GM21526 (cell line): ENCODE measurements at regions not wholly inside any gene's neighbourhood (a gene's known extent, or its start where the extent isn't known, plus 50 kb on each side); places are given as distances from the start of the nearest gene placed in this dataset.

Experiments
- ATAC-seq: cut with Tn5 transposase; IDR thresholded peaks from one replicate; pipeline ENCODE4 v1.9.1; 2021; ENCODE audit warnings: moderate library complexity; ENCODE audit not compliant: unreplicated experiment, low FRiP score

DNA sequence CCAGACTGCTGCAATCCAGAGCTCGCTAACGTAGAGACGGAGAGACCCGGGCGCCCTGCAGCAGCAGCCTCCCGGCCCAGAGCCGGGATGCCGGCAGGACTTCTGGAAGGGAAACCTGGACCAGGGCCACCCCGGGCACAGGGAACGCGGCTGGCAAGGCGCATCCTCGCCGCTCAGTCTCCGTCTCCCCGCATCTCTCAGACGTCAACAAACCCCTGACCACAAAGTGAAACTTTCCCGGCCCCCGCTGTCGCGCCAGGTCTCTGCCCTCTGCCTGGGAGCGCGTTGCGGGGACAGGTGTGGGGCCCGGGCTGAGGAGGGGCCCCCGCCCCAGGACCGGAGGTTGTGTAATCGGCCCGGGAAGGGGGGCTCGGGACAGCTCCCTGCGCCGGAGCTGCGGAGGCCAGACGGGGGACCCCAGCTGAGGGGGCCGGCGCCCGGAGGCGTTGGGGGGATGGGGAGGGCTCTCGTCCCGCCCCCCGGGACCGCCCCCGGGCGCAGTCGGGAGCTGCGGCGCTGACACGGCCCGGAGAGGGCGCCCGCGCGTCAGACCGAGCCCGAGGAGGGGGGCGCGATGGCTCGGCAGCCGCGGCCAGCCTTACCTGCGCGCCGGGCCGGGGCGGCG is 116.6 kb upstream of the HIVEP3 start:
- ATAC-seq: peak; percentile 69

DNA sequence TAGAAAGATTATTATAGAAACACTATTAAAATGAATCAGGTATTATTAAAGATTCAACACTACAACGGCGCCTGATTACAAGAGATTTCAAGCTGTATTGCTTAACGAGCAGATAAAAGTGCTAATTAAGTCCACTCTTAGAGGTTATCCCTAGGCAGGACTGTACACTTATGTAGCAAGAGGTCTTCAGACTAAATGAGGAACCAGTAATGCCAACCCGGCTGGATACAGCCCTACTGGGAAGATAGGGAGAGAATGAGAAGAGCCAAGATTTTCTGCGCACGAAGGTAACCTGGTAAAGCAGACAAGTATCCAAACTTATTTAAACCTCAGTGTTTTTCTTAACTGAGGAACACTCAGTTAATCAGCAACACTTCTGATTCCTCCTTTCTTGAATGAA is 115.7 kb upstream of the HIVEP3 start:
- ATAC-seq: no peak

DNA sequence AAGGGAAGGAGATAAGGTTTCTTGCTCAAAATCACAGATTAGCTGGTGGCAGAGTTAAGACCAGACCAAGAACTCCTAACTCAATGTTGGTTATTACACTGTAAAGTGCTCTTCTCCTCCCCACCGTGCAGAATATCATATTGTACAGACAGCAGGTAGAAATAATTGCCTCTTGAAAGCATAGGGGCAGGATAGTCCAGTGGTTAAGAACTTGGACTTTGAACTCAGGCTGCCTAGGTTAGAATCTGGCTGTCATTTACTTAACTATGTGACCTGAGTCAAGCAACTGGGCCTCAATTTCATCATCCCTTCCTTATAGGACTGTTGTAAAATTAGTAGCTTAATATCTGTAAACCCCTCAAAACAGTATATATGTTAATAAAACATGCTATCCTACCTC is 114.9 kb upstream of the HIVEP3 start:
- no peak for ATAC-seq

DNA sequence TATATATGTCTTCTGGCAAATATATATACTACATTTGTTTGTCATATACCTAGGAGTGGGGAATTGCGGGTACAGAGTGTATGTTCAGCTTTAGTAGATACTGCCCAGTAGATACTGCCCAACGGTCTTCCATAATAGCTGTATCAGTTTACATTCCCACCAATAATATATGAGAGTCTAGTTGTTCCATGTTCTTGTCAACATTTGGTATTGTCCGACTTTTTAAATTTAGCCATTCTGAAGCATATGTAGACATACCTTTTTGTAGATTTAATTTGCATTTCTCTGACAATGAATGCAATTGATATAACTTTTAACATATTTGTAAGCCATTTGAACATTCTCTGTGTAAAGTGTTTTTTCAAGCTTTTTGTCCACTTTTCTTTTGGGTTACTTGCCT is 99.0 kb upstream of the HIVEP3 start:
- no peak for ATAC-seq

- ATAC-seq: no peak
Measured at GRCh38 chr1:42017259-42017658, 98.5 kb upstream of the HIVEP3 start.

- ATAC-seq: no peak
Measured at GRCh38 chr1:42014823-42015222, 96.1 kb upstream of the HIVEP3 start.

GRCh38 chr1:42013881-42014470 is 95.3 kb upstream of the HIVEP3 start:
- ATAC-seq: no peak

DNA sequence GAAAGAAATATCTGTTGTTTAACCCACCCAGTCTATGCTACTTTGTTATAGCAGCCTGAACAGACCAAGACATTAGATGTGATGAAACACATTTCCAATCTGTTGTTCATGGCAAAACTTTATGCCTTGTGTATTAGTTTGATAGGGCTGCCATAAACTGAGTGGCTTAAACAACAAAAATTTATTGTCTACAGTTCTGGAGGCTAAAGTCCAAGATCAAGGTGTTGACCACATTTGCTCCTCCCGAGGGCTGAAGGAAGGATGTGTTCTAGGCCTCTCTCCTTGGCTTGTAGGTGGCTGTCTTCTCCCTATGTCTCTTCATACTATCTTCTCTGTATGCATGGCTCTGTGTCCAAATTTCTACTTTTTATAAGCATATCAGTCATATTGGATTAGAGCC is 94.1 kb upstream of the HIVEP3 start:
- no peak for ATAC-seq

DNA sequence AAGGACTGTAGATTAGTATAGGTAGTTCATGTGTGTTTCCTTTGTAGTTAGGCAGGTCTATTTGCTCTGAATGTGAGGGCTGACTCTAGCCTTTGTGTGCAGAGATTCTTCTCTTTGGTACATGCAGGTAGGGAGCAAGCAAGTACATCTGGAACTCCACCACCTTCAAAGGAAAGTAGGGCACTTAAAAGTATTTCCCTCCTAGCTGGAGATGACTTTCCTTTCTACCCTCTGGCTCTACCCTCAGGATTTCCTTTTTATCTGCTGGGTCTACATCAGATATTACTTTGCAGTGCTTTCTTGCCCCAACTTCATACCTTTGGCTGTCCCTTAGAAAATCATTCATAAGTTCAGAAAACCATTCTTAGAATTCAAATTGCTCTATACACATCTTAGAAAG is 91.7 kb upstream of the HIVEP3 start:
- ATAC-seq: no peak

GRCh38 chr1:42008264-42008663 is 89.5 kb upstream of the HIVEP3 start:
- no peak for ATAC-seq

DNA sequence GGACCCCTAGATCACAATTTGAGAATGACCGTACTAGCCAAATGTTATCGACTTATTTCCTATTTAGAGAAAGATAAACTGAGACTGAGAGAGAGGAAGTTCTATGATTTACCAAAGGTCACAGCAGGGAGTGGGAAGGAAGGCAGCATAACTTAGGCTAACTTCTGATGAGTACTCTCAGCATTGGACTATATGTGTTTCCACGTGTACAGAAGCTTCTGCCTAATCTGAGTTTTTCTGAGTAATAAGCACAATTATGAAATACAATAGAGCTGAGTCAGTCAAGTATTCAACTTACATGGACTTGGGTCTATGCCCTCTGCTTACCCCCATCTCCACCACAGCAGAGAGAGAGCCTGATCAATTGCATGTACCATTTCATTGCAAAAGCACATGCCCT is 88.1 kb upstream of the HIVEP3 start:
- no peak for ATAC-seq

GRCh38 chr1:42006093-42006492 is 87.4 kb upstream of the HIVEP3 start:
- ATAC-seq: no peak

- ATAC-seq: no peak
Measured at GRCh38 chr1:42005530-42005929, 86.8 kb upstream of the HIVEP3 start.

GRCh38 chr1:42004860-42005259 is 86.1 kb upstream of the HIVEP3 start:
- ATAC-seq: no peak

- ATAC-seq: no peak
Measured at GRCh38 chr1:42004322-42004721, 85.6 kb upstream of the HIVEP3 start.

DNA sequence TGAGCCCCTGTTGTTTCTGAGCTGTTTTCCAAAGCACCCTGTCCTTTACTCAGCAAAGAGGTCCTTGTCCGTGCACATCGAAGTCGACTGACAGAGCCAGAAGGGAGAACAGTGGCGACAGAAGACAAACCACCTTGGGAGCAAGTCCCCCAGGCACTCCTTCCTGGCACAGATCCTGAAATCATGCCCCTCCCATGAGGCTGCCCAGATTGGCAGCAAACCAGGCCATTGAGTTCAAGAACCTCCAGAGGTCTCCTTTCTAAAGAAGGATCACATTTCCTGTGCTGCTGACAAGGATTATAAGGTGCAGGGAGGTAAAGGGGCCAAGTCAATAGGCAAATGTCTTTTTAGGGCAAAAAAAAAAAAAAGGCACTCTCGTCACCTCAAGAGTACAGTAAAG is 84.7 kb upstream of the HIVEP3 start:
- no peak for ATAC-seq

GRCh38 chr1:42002220-42002619 is 83.5 kb upstream of the HIVEP3 start:
- ATAC-seq: no peak

DNA sequence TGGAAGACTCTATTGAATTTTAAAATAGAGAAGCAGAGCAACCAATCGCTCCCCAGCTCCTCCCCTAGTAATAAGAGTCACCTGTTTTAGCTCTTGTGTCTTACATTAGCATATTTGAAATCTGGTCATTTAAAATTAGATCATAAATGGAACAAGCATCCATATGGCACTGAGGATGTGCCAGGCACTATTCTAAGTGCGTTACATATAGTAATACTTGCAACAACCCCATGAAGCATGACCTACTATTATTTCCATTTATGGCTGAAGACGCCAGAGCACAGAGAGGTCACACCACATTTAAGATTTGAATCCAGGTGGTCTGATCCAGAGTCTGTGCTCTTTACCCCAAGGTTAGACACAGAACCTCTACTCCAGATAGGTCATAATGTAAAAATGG is 82.0 kb upstream of the HIVEP3 start:
- ATAC-seq: no peak

DNA sequence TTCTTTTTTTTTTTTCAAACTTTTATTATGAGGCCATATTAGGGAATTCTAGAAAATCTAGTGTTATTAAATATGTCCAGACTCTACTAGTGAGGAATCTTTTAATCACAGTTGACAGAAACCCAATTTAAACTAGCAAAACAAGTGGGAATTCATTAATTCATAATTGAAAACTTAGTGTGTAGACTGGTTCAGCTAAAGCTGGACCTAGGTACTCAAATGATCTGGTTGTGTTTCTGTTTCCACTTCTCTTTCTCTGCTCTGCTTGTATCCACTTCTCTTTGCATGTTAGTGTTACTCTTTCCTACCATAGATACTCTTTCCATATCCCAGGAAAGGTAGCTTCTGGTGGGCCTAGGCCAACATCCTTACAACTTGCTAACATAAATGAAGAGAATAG is 81.2 kb upstream of the HIVEP3 start:
- ATAC-seq: no peak

DNA sequence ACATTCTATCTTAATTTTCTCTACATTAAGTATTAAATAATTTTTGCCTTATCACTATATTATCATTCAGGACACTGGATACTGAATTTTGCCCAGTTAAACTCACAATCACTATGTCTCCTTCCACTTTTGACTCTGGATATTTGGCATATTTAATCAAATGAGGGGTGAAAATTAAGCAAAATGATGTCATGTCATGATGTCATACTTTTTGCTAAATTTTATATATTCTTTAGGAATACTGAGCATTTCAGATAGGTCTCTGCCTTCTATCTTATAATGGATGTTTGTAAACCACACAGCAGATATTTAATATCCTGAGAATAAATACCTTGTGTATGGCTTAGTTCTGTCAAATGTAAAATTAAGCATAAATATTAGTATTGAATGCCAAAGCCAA is 79.5 kb upstream of the HIVEP3 start:
- ATAC-seq: no peak

DNA sequence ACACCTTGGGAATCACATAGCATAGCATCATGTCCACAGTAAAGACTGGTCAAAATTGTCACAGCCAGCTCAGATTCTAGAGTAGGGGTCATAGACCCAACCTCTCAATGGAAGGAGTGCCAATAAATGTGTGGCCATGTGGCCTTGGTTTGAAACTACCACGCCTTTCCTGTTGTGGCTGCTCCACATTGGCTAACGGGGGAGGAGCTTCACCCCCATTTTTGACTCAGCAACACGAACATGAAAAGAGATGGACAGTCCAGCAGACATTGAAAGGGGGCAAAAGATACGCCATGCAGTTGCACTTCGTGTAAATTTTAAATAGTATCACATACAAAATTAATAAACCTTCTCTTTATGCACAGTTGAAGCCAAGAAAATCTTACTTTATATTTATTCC is 78.4 kb upstream of the HIVEP3 start:
- ATAC-seq: no peak

DNA sequence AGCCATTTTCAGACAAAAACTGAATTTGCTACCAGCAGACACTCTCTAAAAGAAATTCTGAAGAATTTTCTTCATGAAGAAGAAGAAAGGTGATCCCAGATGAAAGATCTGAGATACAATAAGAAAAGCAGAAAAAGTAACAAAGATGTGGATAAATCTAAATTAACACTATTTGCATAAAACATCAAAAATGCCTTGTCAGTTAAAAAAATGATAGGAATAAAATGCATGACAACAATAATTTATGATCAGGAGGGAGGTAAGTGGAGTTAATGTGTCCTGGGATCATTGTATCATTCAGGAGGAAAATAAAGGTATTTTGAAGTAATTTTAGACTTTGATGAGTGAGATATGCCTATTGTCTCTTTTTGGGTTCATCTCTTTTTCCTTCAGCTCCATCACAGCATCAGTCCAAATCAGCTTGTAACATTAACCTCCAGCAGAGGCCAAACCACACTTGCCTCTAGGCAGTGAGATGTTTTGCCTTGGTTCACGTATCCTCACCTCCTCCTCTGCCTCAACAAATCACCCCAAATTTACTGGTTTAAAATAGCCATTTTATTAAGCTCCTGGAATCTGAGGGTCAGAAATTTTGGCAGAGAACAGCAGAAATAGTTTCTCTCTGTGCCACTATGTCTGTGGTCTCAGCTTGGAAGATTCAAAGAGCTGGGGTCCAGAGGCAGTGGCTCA is 76.9 kb upstream of the HIVEP3 start:
- ATAC-seq: no peak
